Hepatic stellate cell (primary cell): ENCODE measurements at regions not wholly inside any gene's neighbourhood (a gene's known extent, or its start where the extent isn't known, plus 50 kb on each side); places are given as distances from the start of the nearest gene placed in this dataset.
A peak's percentile ranks its signal among the peaks of the same experiment; 100 is the strongest.
"Not testable (repeated sequence)": the region's sequence is repeated elsewhere in the genome, so short reads cannot be mapped to it uniquely, and the experiment has no call there.

Experiments used
- DNase-seq: peaks from one replicate; pipeline ENCODE4 v3.0.0; 2011; ENCODE audit warnings: low spot score

GRCh38 chr9:34793428-34793827 is 83.5 kb upstream of the CCL21 start:
- DNase-seq: no peak

- no peak for DNase-seq
These were observed 74.1 kb upstream of the CCL21 start for GRCh38 chr9:34783951-34784487.

GRCh38 chr9:34782372-34782771 is 72.4 kb upstream of the CCL21 start:
- DNase-seq: no peak

- no peak for DNase-seq
These were observed 67.7 kb upstream of the CCL21 start for GRCh38 chr9:34777666-34778065.

GRCh38 chr9:34773955-34774354 is 64.0 kb upstream of the CCL21 start:
- no peak for DNase-seq

- DNase-seq: no peak
These were observed 63.5 kb upstream of the CCL21 start for GRCh38 chr9:34773306-34773910.

- no peak for DNase-seq
These were observed 61.1 kb upstream of the CCL21 start for GRCh38 chr9:34771007-34771406.

GRCh38 chr9:34767087-34767486 is 57.2 kb upstream of the CCL21 start:
- not testable (repeated sequence) for DNase-seq

- peak; percentile 25 for DNase-seq
These were observed 50.5 kb upstream of the CCL21 start for GRCh38 chr9:34760196-34761040.
